CD1c-positive myeloid dendritic cell (primary cell): ENCODE measurements at regions not wholly inside any gene's neighbourhood (a gene's known extent, or its start where the extent isn't known, plus 50 kb on each side); places are given as distances from the start of the nearest gene placed in this dataset.
"Not testable (repeated sequence)": the region's sequence is repeated elsewhere in the genome, so short reads cannot be mapped to it uniquely, and the experiment has no call there.

ENCODE experiments used
- DNase-seq: peaks from one replicate; pipeline ENCODE4 v3.0.0-alpha.2; 2016; ENCODE audit errors: extremely low spot score

GRCh38 chr5:67814569-67815311, 400.8 kb upstream of the PIK3R1 start:
- DNase-seq, result no peak

GRCh38 chr5:67813877-67814539, 401.5 kb upstream of the PIK3R1 start:
- no peak for DNase-seq

GRCh38 chr5:67809589-67809988, 406.0 kb upstream of the PIK3R1 start:
- no peak for DNase-seq

- DNase-seq, result no peak
These were observed 407.2 kb upstream of the PIK3R1 start for GRCh38 chr5:67808340-67808739.

GRCh38 chr5:67807439-67807888, 408.1 kb upstream of the PIK3R1 start:
- DNase-seq, result no peak

- DNase-seq, result no peak
These were observed 408.7 kb upstream of the PIK3R1 start for GRCh38 chr5:67806654-67807438.

- no peak for DNase-seq
These were observed 409.7 kb upstream of the PIK3R1 start for GRCh38 chr5:67805666-67806348.

- DNase-seq, result no peak
These were observed 412.8 kb upstream of the PIK3R1 start for GRCh38 chr5:67802766-67803165.

- DNase-seq, result no peak
These were observed 415.8 kb upstream of the PIK3R1 start for GRCh38 chr5:67799732-67800234.

- DNase-seq, result not testable (repeated sequence)
These were observed 417.1 kb upstream of the PIK3R1 start for GRCh38 chr5:67798470-67798869.

- DNase-seq, result no peak
These were observed 419.6 kb upstream of the PIK3R1 start for GRCh38 chr5:67795781-67796477.

- DNase-seq, result no peak
These were observed 421.6 kb upstream of the PIK3R1 start for GRCh38 chr5:67793966-67794365.

- DNase-seq, result no peak
These were observed 422.1 kb upstream of the PIK3R1 start for GRCh38 chr5:67793418-67793817.

GRCh38 chr5:67792891-67793290, 422.7 kb upstream of the PIK3R1 start:
- DNase-seq, result no peak

- no peak for DNase-seq
These were observed 425.2 kb upstream of the PIK3R1 start for GRCh38 chr5:67790390-67790789.

GRCh38 chr5:67779893-67780623, 435.5 kb upstream of the PIK3R1 start:
- not testable (repeated sequence) for DNase-seq

GRCh38 chr5:67774786-67775185, 440.8 kb upstream of the PIK3R1 start:
- no peak for DNase-seq

- no peak for DNase-seq
These were observed 441.3 kb upstream of the PIK3R1 start for GRCh38 chr5:67774267-67774552.

- DNase-seq, result no peak
These were observed 441.9 kb upstream of the PIK3R1 start for GRCh38 chr5:67773411-67774266.

- DNase-seq, result no peak
These were observed 443.8 kb upstream of the PIK3R1 start for GRCh38 chr5:67771791-67772190.
